D721Med (cell line): ENCODE measurements at regions not wholly inside any gene's neighbourhood (a gene's known extent, or its start where the extent isn't known, plus 50 kb on each side); places are given as distances from the start of the nearest gene placed in this dataset.

Experiments used
- DNase-seq: peaks from one replicate; pipeline ENCODE4 v3.0.0; 2011; ENCODE audit warnings: low spot score; ENCODE audit not compliant: insufficient read length
- FAIRE-seq: peaks from 2 replicates; lab custom pipeline; 2011; peaks lifted over from hg19 to GRCh38; lab: Jason Lieb, UNC
- CTCF ChIP-seq: IDR thresholded peaks from 2 replicates; pipeline ENCODE4 v1.5.1; 2012; ENCODE audit warnings: mild to moderate bottlenecking, control low read depth; ENCODE audit not compliant: insufficient read depth; ENCODE audit errors: missing control alignments

GRCh38 chr15:62348623-62349022 is 183.5 kb upstream of the C2CD4B start:
- no peak for TF ChIP-seq CTCF
- FAIRE-seq (no peak), DNase-seq (no peak)

GRCh38 chr15:62352817-62353216 is 187.7 kb upstream of the C2CD4B start:
- TF ChIP-seq CTCF = no peak

GRCh38 chr15:62357431-62357830 is 192.3 kb upstream of the C2CD4B start:
- TF ChIP-seq CTCF = no peak
- no peak for FAIRE-seq
- no peak for DNase-seq

More at GRCh38 chr15:62352817-62353216, 187.7 kb upstream of the C2CD4B start:
- no peak for DNase-seq
- FAIRE-seq = no peak

- FAIRE-seq = no peak
- no peak for TF ChIP-seq CTCF
- no peak for DNase-seq
Observed at GRCh38 chr15:62359416-62359815, 194.3 kb upstream of the C2CD4B start.

DNA sequence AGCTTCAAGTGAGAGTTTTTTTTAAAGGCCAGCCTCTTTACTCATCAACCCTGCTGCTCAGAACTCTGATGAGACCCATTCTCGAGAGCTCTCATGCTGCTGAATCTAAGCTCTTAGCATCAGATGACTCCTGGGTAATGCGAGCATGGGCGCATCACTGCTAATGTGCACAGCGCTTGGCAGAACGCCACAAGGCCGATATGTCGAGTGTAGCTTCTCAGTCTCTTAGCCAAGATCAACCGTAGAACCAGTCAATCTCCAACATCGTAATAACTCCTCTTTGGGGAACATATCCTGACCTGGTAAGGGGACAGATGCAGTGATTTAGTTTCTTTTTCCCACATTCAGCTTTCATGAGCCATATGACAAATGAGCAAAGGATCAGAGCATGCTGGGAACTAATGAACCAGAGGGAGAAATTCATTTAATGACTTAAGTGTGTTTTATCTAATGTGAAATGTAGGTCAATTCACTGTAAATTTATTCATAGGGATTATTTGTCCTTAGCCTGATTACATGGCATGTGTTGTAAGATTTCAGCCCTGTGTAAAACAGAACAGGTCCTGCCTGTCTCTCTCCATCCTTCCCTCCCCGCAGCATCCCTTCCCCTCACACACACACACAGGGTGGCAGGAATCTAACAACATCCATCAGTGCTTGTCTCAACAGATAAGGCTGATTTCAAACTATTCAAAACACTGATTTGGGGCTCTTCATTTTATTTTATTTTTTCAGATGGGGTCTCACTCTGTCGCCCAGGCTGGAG is 195.4 kb upstream of the C2CD4B start:
- FAIRE-seq (no peak), DNase-seq (no peak)
- TF ChIP-seq CTCF = no peak

DNA sequence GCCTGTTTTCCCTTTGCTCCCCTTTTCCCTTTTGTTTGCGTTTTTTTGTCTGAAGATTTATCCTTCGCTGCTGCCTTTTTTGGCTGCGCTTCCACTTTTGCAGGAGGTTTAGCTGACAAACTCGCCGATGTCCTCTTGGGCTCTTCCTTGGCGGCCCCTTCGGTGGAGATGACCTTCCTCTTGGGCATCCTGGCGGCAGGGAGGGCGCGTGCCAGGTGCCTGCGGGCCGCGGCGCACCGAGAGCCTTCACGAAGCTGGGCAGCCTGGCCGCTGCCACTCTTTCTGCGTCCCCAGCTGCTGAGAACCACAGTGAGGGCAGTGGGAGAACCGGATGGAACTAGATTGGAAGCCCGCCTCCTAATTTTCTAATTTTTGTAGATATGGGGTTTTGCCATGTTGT is 197.1 kb upstream of the C2CD4B start:
- FAIRE-seq (no peak), DNase-seq (no peak)
- TF ChIP-seq CTCF = no peak

- TF ChIP-seq CTCF = no peak
- DNase-seq (no peak), FAIRE-seq (no peak)
Observed at GRCh38 chr15:62362608-62363007, 197.5 kb upstream of the C2CD4B start.
